Suprapubic skin (tissue), 3 donors: ENCODE measurements at regions not wholly inside any gene's neighbourhood (a gene's known extent, or its start where the extent isn't known, plus 50 kb on each side); places are given as distances from the start of the nearest gene placed in this dataset.

ENCODE experiments used
- POLR2AphosphoS5 ChIP-seq, 3 donors: sonication (generic); formaldehyde crosslinking; IDR thresholded peaks; one replicate each; pipeline ENCODE4 v1.6.1; 2017; ENCODE audit warnings: antibody characterized with exemption in 3 of 3
- TF ChIP-seq, protein P1 (sequence below), 2 donors: fragments of 200-600 bp in 1 of 2; fragments of 450-650 bp in 1 of 2; sonication (generic) in 1 of 2; IDR thresholded peaks; one replicate each; pipeline ENCODE4 v1.5.1; 2016 to 2019; ENCODE audit warnings: antibody characterized with exemption in 2 of 2, mild to moderate bottlenecking in 1 of 2, moderate library complexity in 1 of 2

DNA sequence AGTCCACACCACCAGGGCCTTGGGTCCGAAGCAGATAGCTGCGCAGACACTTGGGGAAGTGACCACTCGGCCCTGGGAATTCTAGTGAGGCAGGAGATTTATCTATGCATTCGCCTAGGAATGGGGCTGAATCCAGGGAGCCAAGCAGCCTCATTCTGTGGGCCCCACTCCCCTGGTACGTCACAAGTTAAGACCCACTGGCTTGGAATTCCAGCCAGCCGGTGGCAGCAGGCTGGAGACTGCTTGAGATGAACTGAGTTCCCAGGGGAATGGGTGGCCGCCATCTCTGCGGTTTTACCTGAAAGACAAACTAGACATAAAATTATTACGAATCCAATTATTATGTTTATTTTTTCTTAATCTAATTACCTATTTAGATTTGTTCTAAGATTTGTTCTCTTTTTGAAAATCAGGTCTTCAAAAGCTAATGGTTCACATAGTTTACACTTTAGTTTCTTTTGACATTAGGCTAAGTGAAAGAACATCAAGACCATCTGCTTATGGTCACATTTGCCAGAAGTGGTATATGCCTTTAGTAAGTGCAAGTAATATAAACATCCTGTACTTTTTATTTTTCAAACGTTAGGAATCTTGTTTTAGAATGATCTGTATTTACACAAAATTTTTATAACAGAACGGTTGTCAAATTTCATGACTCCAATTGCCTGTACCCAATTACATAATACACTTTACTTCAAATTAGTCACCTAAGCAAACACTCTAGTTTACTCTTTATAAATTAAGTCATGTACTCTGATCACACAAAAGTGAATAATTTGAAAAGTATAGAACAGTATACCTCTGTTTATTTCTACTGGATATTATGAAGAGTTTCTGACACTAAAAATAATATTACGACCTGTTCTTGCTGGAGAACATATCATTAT is 74.4 kb downstream of the SLITRK6 start:
- TF ChIP-seq POLR2AphosphoS5 (IDR thresholded peaks at IDR 0.05), result no peak
- TF ChIP-seq, protein P1, sequence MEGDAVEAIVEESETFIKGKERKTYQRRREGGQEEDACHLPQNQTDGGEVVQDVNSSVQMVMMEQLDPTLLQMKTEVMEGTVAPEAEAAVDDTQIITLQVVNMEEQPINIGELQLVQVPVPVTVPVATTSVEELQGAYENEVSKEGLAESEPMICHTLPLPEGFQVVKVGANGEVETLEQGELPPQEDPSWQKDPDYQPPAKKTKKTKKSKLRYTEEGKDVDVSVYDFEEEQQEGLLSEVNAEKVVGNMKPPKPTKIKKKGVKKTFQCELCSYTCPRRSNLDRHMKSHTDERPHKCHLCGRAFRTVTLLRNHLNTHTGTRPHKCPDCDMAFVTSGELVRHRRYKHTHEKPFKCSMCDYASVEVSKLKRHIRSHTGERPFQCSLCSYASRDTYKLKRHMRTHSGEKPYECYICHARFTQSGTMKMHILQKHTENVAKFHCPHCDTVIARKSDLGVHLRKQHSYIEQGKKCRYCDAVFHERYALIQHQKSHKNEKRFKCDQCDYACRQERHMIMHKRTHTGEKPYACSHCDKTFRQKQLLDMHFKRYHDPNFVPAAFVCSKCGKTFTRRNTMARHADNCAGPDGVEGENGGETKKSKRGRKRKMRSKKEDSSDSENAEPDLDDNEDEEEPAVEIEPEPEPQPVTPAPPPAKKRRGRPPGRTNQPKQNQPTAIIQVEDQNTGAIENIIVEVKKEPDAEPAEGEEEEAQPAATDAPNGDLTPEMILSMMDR (IDR thresholded peaks at IDR 0.05), result no peak
